HCT116 (cell line): ENCODE measurements at regions not wholly inside any gene's neighbourhood (a gene's known extent, or its start where the extent isn't known, plus 50 kb on each side); places are given as distances from the start of the nearest gene placed in this dataset.

ENCODE experiments used
- ATAC-seq: fragments of 200-7000 bp; cut with Tn5 transposase; 2 replicates; pipeline ENCODE4 v1.9.1; 2020; ENCODE audit warnings: mild to moderate bottlenecking, moderate library complexity
- BruUV-seq: library from RNA; stranded (reverse); fragments of 400-500 nt; replicated peaks from 2 replicates; lab custom pipeline; 2021; lab: Mats Ljungman, UMichigan
- CTCF ChIA-PET: fragments of 300-600 bp; sonication (Branson Sonifier 250); formaldehyde crosslinking; loops from one replicate; lab custom pipeline; 2021; ENCODE audit warnings: antibody characterized with exemption; lab: Charles Lee
- POLR2A ChIA-PET: fragments of 300-600, 350-600 bp; sonication (Branson Sonifier 250); formaldehyde crosslinking; loops from one replicate; lab custom pipeline; 2021; ENCODE audit warnings: antibody characterized with exemption; lab: Charles Lee
- RAD21 ChIA-PET, 2 experiments: fragments of 300-600 bp; sonication (Branson Sonifier 250); formaldehyde crosslinking; loops; one replicate each; lab custom pipeline; 2023; ENCODE audit warnings: low total read pairs in 2 of 2; ENCODE audit not compliant: uncharacterized antibody in 2 of 2, unreplicated experiment in 2 of 2, low non-redundant PET in 1 of 2; lab: Charles Lee
- DNase-seq: peaks from one replicate; pipeline ENCODE4 v3.0.0-alpha.2; 2010; ENCODE audit warnings: low read depth, low spot score
- H2AFZ ChIP-seq: fragments of 200-600 bp; shearing (Covaris generic), sonication (generic); 2 replicates; pipeline ENCODE4 v1.6.1; 2017; ENCODE audit warnings: low read depth, mixed run types, mixed read lengths, antibody characterized with exemption, low read length; ENCODE audit not compliant: poor library complexity, severe bottlenecking
- H3K27ac ChIP-seq: 2 replicates; pipeline ENCODE4 v1.5.1; 2012; ENCODE audit warnings: low read depth, low read length
- H3K27me3 ChIP-seq: fragments of 200-600 bp; sonication (generic); 2 replicates; pipeline ENCODE4 v1.6.1; 2016; ENCODE audit warnings: mixed run types, low read length, mixed read lengths; ENCODE audit not compliant: insufficient read depth
- H3K36me3 ChIP-seq, 2 experiments: fragments of 200-500 bp in 1 of 2; fragments of 200-600 bp in 1 of 2; sonication (Bioruptor generic) in 1 of 2; sonication (generic) in 1 of 2; 2 replicates each; pipeline versions ENCODE4 v1.5.1 to v1.6.1; 2014 to 2016; ENCODE audit warnings: low read length in 2 of 2, inconsistent platforms in 1 of 2, mixed read lengths in 1 of 2, mixed run types in 1 of 2; ENCODE audit not compliant: insufficient read depth in 2 of 2, control insufficient read depth in 1 of 2
- H3K4me1 ChIP-seq, 2 experiments: fragments of 200-600 bp in 1 of 2; sonication (generic) in 1 of 2; 2 replicates each; pipeline versions ENCODE4 v1.5.1 to v1.6.1; 2012 to 2017; ENCODE audit warnings: low read length in 2 of 2, inconsistent platforms in 1 of 2, mild to moderate bottlenecking in 1 of 2, mixed read lengths in 1 of 2, mixed run types in 1 of 2, moderate library complexity in 1 of 2; ENCODE audit not compliant: insufficient read depth in 2 of 2, control insufficient read depth in 1 of 2
- H3K4me2 ChIP-seq: fragments of 200-600 bp; sonication (generic); 2 replicates; pipeline ENCODE4 v1.6.1; 2017; ENCODE audit warnings: mixed run types, low read length, mixed read lengths
- H3K4me3 ChIP-seq, 2 experiments: fragments of 200-600 bp in 1 of 2; sonication (generic) in 1 of 2; replicated peaks in 1 of 2; 2 replicates each; pipeline ENCODE4 v1.5.1; 2011 to 2016; ENCODE audit warnings: low read length in 2 of 2, control low read depth in 1 of 2, low read depth in 1 of 2, mild to moderate bottlenecking in 1 of 2, mixed read lengths in 1 of 2, mixed run types in 1 of 2
- H3K79me2 ChIP-seq: fragments of 200-600 bp; sonication (generic); 2 replicates; pipeline ENCODE4 v1.6.1; 2017; ENCODE audit warnings: mild to moderate bottlenecking, mixed run types, low read length, moderate library complexity, mixed read lengths; ENCODE audit not compliant: insufficient read depth
- H3K9ac ChIP-seq: fragments of 200-600 bp; sonication (generic); 2 replicates; pipeline ENCODE4 v1.6.1; 2016; ENCODE audit warnings: low read length, mixed read lengths
- H3K9me2 ChIP-seq: fragments of 200-600 bp; sonication (generic), shearing (Covaris generic); 2 replicates; pipeline ENCODE4 v1.6.1; 2017; ENCODE audit warnings: mixed run types, mild to moderate bottlenecking, moderate library complexity; ENCODE audit not compliant: insufficient read depth
- H3K9me3 ChIP-seq, 2 experiments: fragments of 200-500 bp in 1 of 2; fragments of 200-600 bp in 1 of 2; sonication (Bioruptor generic) in 1 of 2; sonication (generic) in 1 of 2; 2 replicates each; pipeline ENCODE4 v1.6.1; 2014 to 2017; ENCODE audit warnings: low read length in 2 of 2, mixed read lengths in 2 of 2, inconsistent platforms in 1 of 2, low read depth in 1 of 2, mild to moderate bottlenecking in 1 of 2, mixed run types in 1 of 2, moderate library complexity in 1 of 2; ENCODE audit not compliant: control insufficient read depth in 1 of 2, insufficient read depth in 1 of 2
- H4K20me1 ChIP-seq: fragments of 200-600 bp; sonication (generic), shearing (Covaris generic); 2 replicates; pipeline ENCODE4 v1.6.1; 2017; ENCODE audit warnings: mixed run types, mild to moderate bottlenecking, moderate library complexity; ENCODE audit not compliant: insufficient read depth
- CTCF ChIP-seq, 3 experiments: fragments of 200-600 bp in 1 of 3; sonication (generic) in 1 of 3; IDR thresholded peaks in 2 of 3; conservative IDR thresholded peaks in 1 of 3; 2 replicates each; pipeline ENCODE4 v1.5.1; 2012 to 2017; ENCODE audit warnings: low read depth in 2 of 3, low read length in 2 of 3, antibody characterized with exemption in 1 of 3, borderline replicate concordance in 1 of 3, control low read depth in 1 of 3, mild to moderate bottlenecking in 1 of 3, mixed read lengths in 1 of 3, mixed run types in 1 of 3, moderate library complexity in 1 of 3; ENCODE audit not compliant: insufficient read depth in 1 of 3
- EGR1 ChIP-seq: IDR thresholded peaks from 2 replicates; pipeline ENCODE4 v1.6.1; 2012; ENCODE audit warnings: low read depth
- ELF1 ChIP-seq: IDR thresholded peaks from 2 replicates; pipeline ENCODE4 v1.6.1; 2012; ENCODE audit warnings: low read depth, borderline replicate concordance
- POLR2AphosphoS5 ChIP-seq: IDR thresholded peaks from 2 replicates; pipeline ENCODE4 v1.6.1; 2011; ENCODE audit warnings: mild to moderate bottlenecking, low read depth, low read length, moderate library complexity
- SIN3A ChIP-seq: IDR thresholded peaks from 2 replicates; pipeline ENCODE4 v1.6.1; 2012; ENCODE audit warnings: low read depth
- SP1 ChIP-seq: IDR thresholded peaks from 2 replicates; pipeline ENCODE4 v1.6.1; 2012; ENCODE audit warnings: low read depth
- intact Hi-C: fragments of 100-400 bp; cut with micrococcal nuclease; formaldehyde crosslinking; loops from 2 replicates; pipeline ENCODE4 v1.10.0; 2022
- TF ChIP-seq, protein P1 (sequence below): IDR thresholded peaks from 2 replicates; pipeline ENCODE4 v1.6.1; 2012; ENCODE audit warnings: low read depth

DNA sequence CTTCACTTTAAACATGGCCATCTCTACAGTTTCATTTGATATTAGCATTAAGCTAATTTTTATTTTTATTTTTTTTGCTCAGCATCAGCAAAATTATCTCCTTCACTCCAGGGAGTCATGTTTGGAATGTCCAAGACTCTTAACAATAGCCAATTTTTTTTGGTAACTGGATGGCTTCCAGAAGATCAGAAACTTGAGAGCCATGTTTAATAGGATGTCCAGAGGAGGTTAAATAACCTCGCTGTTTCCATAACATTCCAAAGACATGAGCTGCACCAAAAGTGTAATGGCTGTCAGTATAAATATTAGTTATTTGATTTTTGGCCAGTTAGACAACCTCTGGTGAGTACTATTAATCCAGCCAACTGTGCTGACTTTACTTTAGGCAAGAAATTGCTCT, 80.7 kb downstream of the DNTTIP2 start:
- Histone ChIP-seq H3K9ac (no peak overlapping the region), H3K9me3 (no peaks in the 10 kb centered on the region), H2AFZ (no peak overlapping the region), H3K4me1 (peaks cover 0 to 6% of the 10 kb centered on the region in 2 experiments; a peak in 1 of 4 replicates), H3K27ac (no peak overlapping the region), H3K9me2 (no peaks in the 10 kb centered on the region), H4K20me1 (no peaks in the 10 kb centered on the region), H3K79me2 (no peaks in the 10 kb centered on the region), H3K4me3 (no peak overlapping the region), H3K4me2 (no peak overlapping the region), H3K27me3 (no peaks in the 10 kb centered on the region), H3K36me3 (no peaks in the 10 kb centered on the region)
- ATAC-seq (no peak), DNase-seq (no peak)
- BruUV-seq = no TSS peak
- no peak for TF ChIP-seq SIN3A
- TF ChIP-seq, protein P1, sequence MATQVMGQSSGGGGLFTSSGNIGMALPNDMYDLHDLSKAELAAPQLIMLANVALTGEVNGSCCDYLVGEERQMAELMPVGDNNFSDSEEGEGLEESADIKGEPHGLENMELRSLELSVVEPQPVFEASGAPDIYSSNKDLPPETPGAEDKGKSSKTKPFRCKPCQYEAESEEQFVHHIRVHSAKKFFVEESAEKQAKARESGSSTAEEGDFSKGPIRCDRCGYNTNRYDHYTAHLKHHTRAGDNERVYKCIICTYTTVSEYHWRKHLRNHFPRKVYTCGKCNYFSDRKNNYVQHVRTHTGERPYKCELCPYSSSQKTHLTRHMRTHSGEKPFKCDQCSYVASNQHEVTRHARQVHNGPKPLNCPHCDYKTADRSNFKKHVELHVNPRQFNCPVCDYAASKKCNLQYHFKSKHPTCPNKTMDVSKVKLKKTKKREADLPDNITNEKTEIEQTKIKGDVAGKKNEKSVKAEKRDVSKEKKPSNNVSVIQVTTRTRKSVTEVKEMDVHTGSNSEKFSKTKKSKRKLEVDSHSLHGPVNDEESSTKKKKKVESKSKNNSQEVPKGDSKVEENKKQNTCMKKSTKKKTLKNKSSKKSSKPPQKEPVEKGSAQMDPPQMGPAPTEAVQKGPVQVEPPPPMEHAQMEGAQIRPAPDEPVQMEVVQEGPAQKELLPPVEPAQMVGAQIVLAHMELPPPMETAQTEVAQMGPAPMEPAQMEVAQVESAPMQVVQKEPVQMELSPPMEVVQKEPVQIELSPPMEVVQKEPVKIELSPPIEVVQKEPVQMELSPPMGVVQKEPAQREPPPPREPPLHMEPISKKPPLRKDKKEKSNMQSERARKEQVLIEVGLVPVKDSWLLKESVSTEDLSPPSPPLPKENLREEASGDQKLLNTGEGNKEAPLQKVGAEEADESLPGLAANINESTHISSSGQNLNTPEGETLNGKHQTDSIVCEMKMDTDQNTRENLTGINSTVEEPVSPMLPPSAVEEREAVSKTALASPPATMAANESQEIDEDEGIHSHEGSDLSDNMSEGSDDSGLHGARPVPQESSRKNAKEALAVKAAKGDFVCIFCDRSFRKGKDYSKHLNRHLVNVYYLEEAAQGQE = no peak
- TF ChIP-seq ELF1 = no peak
- TF ChIP-seq EGR1 = no peak
- no peak for TF ChIP-seq CTCF (IDR thresholded peaks at IDR 0.05 in 2 of 3, conservative IDR thresholded peaks at IDR 0.05 in 1 of 3; ENCODE audit: borderline replicate concordance in 1 of 3, insufficient read depth in 1 of 3, low read depth in 2 of 3, low read length in 2 of 3)
- TF ChIP-seq SP1 = no peak
- TF ChIP-seq POLR2AphosphoS5 = no peak
- RAD21 ChIA-PET = no interaction called here
- intact Hi-C loops = no loop called here
- POLR2A ChIA-PET = no interaction called here
- CTCF ChIA-PET = no interaction called here
